Tibial nerve (tissue), 4 donors: ENCODE measurements at regions not wholly inside any gene's neighbourhood (a gene's known extent, or its start where the extent isn't known, plus 50 kb on each side); places are given as distances from the start of the nearest gene placed in this dataset.

Experiments used
- CTCF ChIP-seq, 5 experiments: fragments of 200-600 bp in 3 of 5; fragments of 450-650 bp in 2 of 5; sonication (generic) in 3 of 5; IDR thresholded peaks; one replicate each; pipeline ENCODE4 v1.5.1; 2016 to 2019; ENCODE audit warnings: antibody characterized with exemption in 5 of 5, mild to moderate bottlenecking in 3 of 5, moderate library complexity in 2 of 5
- EP300 ChIP-seq, 2 donors: sonication (generic); formaldehyde crosslinking; IDR thresholded peaks; one replicate each; pipeline ENCODE4 v1.6.1; 2017; ENCODE audit warnings: antibody characterized with exemption in 2 of 2, mild to moderate bottlenecking in 1 of 2
- POLR2A ChIP-seq, 2 donors: fragments of 450-650 bp; IDR thresholded peaks; one replicate each; pipeline ENCODE4 v1.6.1; 2017; ENCODE audit warnings: antibody characterized with exemption in 2 of 2, mild to moderate bottlenecking in 2 of 2, moderate library complexity in 2 of 2

GRCh38 chr3:176959867-176960266 lies 237.4 kb downstream of the TBL1XR1 start:
- TF ChIP-seq CTCF (IDR thresholded peaks at IDR 0.05), result no peak
- TF ChIP-seq POLR2A (IDR thresholded peaks at IDR 0.05), result no peak
- TF ChIP-seq EP300 (IDR thresholded peaks at IDR 0.05), result no peak
